Stimulated activated CD8-positive, alpha-beta memory T cell treated with anti-CD3 and anti-CD28 coated beads, Interleukin-4, amount 100 ng/mL, for 24 hours (primary cell): ENCODE measurements at regions not wholly inside any gene's neighbourhood (a gene's known extent, or its start where the extent isn't known, plus 50 kb on each side); places are given as distances from the start of the nearest gene placed in this dataset.

Experiments
- DNase-seq: peaks from one replicate; pipeline ENCODE4 v3.0.0-alpha.2; 2020; ENCODE audit warnings: low read depth

- DNase-seq = no peak
Measured at GRCh38 chr12:34395056-34396005, 373.0 kb downstream of the ALG10 start.

- DNase-seq = no peak
Measured at GRCh38 chr12:34396006-34396860, 373.9 kb downstream of the ALG10 start.

- DNase-seq = no peak
Measured at GRCh38 chr12:34396861-34397590, 374.7 kb downstream of the ALG10 start.

- no peak for DNase-seq
Measured at GRCh38 chr12:34397591-34398365, 375.5 kb downstream of the ALG10 start.

GRCh38 chr12:34398366-34398705 lies 376.0 kb downstream of the ALG10 start:
- no peak for DNase-seq

- DNase-seq = no peak
Measured at GRCh38 chr12:34398706-34399630, 376.7 kb downstream of the ALG10 start.

GRCh38 chr12:34399631-34400410 lies 377.5 kb downstream of the ALG10 start:
- no peak for DNase-seq

- no peak for DNase-seq
Measured at GRCh38 chr12:34400411-34400881, 378.1 kb downstream of the ALG10 start.

GRCh38 chr12:34400986-34401658 lies 378.8 kb downstream of the ALG10 start:
- no peak for DNase-seq

GRCh38 chr12:34401659-34402227 lies 379.4 kb downstream of the ALG10 start:
- DNase-seq = no peak

GRCh38 chr12:34402228-34402898 lies 380.1 kb downstream of the ALG10 start:
- DNase-seq = no peak

GRCh38 chr12:34402899-34403705 lies 380.8 kb downstream of the ALG10 start:
- no peak for DNase-seq

- DNase-seq = no peak
Measured at GRCh38 chr12:34403706-34404376, 381.5 kb downstream of the ALG10 start.

GRCh38 chr12:34404377-34405285 lies 382.3 kb downstream of the ALG10 start:
- no peak for DNase-seq
